ENCODE measurements at regions not wholly inside any gene's neighbourhood (a gene's known extent, or its start where the extent isn't known, plus 50 kb on each side); places are given as distances from the start of the nearest gene placed in this dataset.
"Not testable (repeated sequence)": the region's sequence is repeated elsewhere in the genome, so short reads cannot be mapped to it uniquely, and the experiment has no call there.

DNA sequence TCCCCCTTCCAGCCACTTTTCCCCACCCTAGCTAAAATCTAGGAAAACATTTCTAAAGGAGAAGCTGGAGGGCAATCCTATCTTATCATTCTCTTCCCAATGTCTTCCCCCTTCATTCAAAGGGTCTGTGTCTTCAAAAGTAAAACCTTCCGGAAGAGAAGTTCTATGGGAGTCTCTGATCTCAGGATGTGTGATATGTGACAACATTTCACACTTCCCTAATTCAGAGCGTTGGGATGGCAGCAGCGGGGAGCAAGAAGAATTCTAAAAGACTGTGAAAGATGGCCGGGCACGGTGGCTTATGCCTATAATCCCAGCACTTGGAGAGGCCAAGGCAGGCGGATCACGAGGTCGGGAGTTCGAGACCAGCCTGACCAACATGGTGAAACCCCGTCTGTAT lies 65.4 kb upstream of the AKIRIN2 start:
- Histone ChIP-seq H3K9ac (ENCODE audit: low read depth, low read length) (no peak overlapping the region), H3K36me3 (ENCODE audit: control insufficient read depth, insufficient read depth, low read length) (no peaks in the 10 kb centered on the region), H3K9me3 (ENCODE audit: control insufficient read depth, insufficient read depth, low read length) (no peaks in the 10 kb centered on the region), H3K4me1 (ENCODE audit: control insufficient read depth, insufficient read depth, low read length) (peaks cover 1% of the 10 kb centered on the region), H3K27me3 (ENCODE audit: control insufficient read depth, insufficient read depth, low read length) (no peaks in the 10 kb centered on the region), H3K4me3 (ENCODE audit: low read depth, low read length) (no peak overlapping the region)

DNA sequence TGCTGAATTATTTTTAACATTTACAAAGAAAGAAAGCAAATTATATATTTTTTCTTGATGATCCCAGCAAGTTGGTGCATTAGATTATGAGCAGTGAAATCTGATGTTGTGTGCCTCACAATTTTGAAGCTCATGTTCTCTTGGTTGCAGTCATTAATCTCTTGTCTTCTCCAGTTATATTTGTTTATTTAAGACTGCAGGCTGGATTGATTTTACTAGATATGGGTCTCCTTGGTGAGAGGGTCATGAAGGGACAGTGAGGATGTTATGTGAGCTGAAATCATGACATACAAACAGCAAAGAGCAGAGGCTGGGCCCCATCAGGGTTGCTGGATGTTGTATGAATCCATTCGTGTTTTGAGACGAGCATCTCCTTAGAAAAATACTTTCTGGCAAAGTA lies 64.2 kb upstream of the AKIRIN2 start:
- H3K9me3 ChIP-seq (ENCODE audit: control insufficient read depth, insufficient read depth, low read length): no peaks in the 10 kb centered on the region
- no peaks in the 10 kb centered on the region for H3K27me3 ChIP-seq (ENCODE audit: control insufficient read depth, insufficient read depth, low read length)
- H3K9ac ChIP-seq (ENCODE audit: low read depth, low read length): no peak overlapping the region
- no peak overlapping the region for H3K4me3 ChIP-seq (ENCODE audit: low read depth, low read length)
- H3K36me3 ChIP-seq (ENCODE audit: control insufficient read depth, insufficient read depth, low read length): no peaks in the 10 kb centered on the region
- no peaks in the 10 kb centered on the region for H3K4me1 ChIP-seq (ENCODE audit: control insufficient read depth, insufficient read depth, low read length)

DNA sequence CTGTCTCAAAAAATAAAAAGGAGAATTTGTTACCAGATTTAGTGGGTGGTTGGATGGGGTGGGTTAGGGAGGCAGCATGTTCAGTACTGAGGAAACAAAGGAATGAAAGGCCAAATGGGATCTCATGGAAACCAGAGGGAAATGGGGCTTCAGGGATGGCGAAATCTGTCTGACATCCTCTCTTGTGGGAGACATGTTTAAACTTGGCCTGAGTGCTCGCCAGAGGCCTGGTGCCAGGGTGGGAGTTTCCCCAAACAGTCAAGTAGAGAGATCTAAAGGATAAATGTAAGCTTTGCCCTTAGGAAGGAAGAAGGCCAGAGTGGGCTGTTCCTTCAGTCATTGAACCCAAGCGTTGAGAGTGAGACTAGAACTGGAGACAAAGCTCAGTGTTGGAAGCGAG lies 61.9 kb upstream of the AKIRIN2 start:
- Histone ChIP-seq H3K27me3 (ENCODE audit: control insufficient read depth, insufficient read depth, low read length) (no peaks in the 10 kb centered on the region), H3K4me1 (ENCODE audit: control insufficient read depth, insufficient read depth, low read length) (no peaks in the 10 kb centered on the region), H3K36me3 (ENCODE audit: control insufficient read depth, insufficient read depth, low read length) (no peaks in the 10 kb centered on the region), H3K9me3 (ENCODE audit: control insufficient read depth, insufficient read depth, low read length) (no peaks in the 10 kb centered on the region), H3K4me3 (ENCODE audit: low read depth, low read length) (no peak overlapping the region), H3K9ac (ENCODE audit: low read depth, low read length) (no peak overlapping the region)

DNA sequence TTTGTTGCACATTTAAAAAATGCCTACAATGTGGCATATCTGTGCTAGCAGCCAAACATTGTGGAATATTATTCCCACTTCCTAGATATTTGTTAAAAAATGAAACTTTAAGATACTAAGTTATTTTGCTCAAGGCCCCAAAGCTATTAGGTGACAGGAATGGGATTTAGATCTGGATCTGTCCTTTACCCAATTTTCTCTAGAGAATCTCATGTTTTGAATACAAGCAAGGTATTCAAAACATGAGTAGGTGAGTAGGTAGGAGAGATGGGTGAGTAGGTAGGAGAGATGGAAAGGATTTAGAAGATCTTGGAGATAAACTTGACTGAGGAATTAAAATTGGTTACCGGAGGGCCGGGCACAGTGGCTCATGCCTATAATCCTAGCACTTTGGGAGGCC lies 61.2 kb upstream of the AKIRIN2 start:
- H3K27me3 ChIP-seq (ENCODE audit: control insufficient read depth, insufficient read depth, low read length): no peaks in the 10 kb centered on the region
- no peak overlapping the region for H3K4me3 ChIP-seq (ENCODE audit: low read depth, low read length)
- no peak overlapping the region for H3K9ac ChIP-seq (ENCODE audit: low read depth, low read length)
- no peaks in the 10 kb centered on the region for H3K36me3 ChIP-seq (ENCODE audit: control insufficient read depth, insufficient read depth, low read length)
- H3K4me1 ChIP-seq (ENCODE audit: control insufficient read depth, insufficient read depth, low read length): no peaks in the 10 kb centered on the region
- H3K9me3 ChIP-seq (ENCODE audit: control insufficient read depth, insufficient read depth, low read length): no peaks in the 10 kb centered on the region

DNA sequence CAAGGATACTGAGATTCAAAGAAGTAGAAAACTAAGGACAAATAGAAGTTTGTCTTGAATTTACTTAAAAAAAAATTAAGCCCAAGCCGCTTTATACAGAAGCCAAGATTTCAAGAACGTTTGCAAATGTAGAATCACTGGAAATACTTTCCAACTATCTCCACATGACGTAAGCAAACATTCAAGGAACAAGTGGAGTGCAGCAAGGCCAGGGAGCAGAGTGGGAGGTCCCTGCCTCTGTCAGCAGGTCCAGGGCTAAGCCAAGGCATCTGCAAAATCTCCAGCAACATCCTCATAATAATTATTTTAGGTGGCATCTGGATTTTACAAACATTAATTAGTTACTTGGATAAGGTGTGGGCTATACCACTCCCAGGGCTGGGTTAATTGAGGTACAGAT lies 60.1 kb upstream of the AKIRIN2 start:
- Histone ChIP-seq H3K4me3 (ENCODE audit: low read depth, low read length) (no peak overlapping the region), H3K27me3 (ENCODE audit: control insufficient read depth, insufficient read depth, low read length) (no peaks in the 10 kb centered on the region), H3K9me3 (ENCODE audit: control insufficient read depth, insufficient read depth, low read length) (no peaks in the 10 kb centered on the region), H3K36me3 (ENCODE audit: control insufficient read depth, insufficient read depth, low read length) (no peaks in the 10 kb centered on the region), H3K4me1 (ENCODE audit: control insufficient read depth, insufficient read depth, low read length) (no peaks in the 10 kb centered on the region), H3K9ac (ENCODE audit: low read depth, low read length) (no peak overlapping the region)

DNA sequence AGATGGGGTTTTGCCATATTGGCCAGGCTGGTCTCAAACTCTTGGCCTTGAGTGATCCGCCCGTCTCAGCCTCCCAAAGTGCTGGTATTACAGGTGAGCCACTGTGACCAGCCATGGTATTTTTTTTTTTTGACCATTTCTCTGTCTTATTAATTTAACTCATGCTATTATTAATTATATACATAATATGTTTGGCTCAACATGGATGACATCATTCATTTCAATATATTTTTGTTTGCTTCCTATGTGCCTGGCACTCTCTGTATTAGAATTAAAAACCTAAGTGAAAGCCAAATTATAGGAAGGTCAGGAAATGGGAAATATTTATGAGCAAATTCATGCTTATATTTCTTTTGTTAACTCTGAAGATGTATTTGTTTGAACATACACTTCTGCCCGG lies 55.8 kb upstream of the AKIRIN2 start:
- H3K9ac ChIP-seq (ENCODE audit: low read depth, low read length): no peak overlapping the region
- peaks cover 5% of the 10 kb centered on the region for H3K4me1 ChIP-seq (ENCODE audit: control insufficient read depth, insufficient read depth, low read length)
- H3K9me3 ChIP-seq (ENCODE audit: control insufficient read depth, insufficient read depth, low read length): no peaks in the 10 kb centered on the region
- no peaks in the 10 kb centered on the region for H3K27me3 ChIP-seq (ENCODE audit: control insufficient read depth, insufficient read depth, low read length)
- H3K36me3 ChIP-seq (ENCODE audit: control insufficient read depth, insufficient read depth, low read length): no peaks in the 10 kb centered on the region
- no peak overlapping the region for H3K4me3 ChIP-seq (ENCODE audit: low read depth, low read length)

DNA sequence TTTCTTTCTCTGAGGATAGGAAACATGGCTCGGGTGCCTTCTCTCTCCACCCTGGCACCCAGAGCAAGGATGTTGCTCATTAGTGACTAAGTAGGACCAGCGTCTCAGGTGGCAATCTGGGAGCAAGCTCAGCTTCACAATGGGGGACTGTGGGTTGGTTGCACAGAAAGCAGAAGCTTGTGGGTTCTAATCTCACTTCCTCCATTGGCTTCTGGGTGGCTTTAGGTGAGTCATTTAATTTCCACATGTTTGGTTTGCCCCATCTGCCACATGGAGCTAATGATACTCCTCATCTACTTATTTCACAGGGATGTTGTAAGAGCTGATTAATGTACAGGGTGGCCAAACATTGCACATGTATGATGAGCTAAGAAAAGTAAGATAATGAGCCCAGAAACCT lies 54.8 kb upstream of the AKIRIN2 start:
- H3K9ac ChIP-seq (ENCODE audit: low read depth, low read length): no peak overlapping the region
- no peaks in the 10 kb centered on the region for H3K9me3 ChIP-seq (ENCODE audit: control insufficient read depth, insufficient read depth, low read length)
- peaks cover 5% of the 10 kb centered on the region for H3K4me1 ChIP-seq (ENCODE audit: control insufficient read depth, insufficient read depth, low read length)

DNA sequence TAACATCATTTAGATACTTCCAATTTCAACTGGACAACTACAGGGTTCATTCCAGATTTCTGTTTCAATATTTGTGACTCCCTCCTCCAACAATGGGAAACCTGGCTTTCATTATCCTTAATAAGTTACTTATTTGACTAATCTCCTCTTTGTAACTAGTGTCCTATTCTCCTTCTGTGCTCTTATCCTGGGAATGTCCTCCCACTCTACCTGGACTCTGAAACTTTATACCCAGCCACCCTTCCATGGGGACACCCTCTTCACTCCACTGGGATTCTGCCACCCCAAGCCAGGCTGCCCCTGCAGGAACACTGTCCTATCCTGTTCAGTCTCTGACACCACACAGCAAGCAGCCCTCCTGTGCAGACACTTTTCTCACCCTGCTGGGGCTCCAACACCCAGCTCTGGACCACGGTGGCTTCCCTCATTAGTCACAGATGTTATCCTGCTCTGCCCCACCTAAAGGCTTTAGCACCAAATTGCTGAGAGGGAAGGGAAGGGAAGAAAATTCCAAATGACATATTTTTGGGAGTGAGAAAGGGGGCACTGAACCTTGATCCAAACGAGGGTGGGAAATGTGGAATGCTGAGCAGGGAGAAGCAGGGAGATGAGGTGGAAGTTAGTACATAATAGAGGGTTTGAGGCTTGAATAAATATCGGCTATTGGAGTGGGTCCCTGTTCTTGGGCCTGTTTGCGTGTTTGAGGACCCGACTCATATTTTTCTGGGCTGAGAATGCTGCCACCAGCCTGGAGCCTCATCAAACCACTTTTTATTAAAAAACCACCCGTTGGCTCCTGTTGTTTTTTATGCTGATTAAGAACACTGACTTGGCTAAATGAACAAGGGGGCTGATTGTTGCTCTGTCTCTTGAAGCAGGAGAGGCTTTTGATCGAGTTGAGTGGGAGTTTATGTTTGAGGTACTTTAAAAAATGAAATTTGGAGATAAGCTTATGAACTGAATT lies 54.0 kb upstream of the AKIRIN2 start:
- H3K9ac ChIP-seq (ENCODE audit: low read depth, low read length): no peak overlapping the region
- no peak overlapping the region for H3K4me3 ChIP-seq (ENCODE audit: low read depth, low read length)
- H3K36me3 ChIP-seq (ENCODE audit: control insufficient read depth, insufficient read depth, low read length): no peaks in the 10 kb centered on the region
- H3K27me3 ChIP-seq (ENCODE audit: control insufficient read depth, insufficient read depth, low read length): no peaks in the 10 kb centered on the region
- H3K9me3 ChIP-seq (ENCODE audit: control insufficient read depth, insufficient read depth, low read length): no peaks in the 10 kb centered on the region
- H3K4me1 ChIP-seq (ENCODE audit: control insufficient read depth, insufficient read depth, low read length): peaks cover 5% of the 10 kb centered on the region

More for the DNA sequence above, 54.8 kb upstream of the AKIRIN2 start:
- Histone ChIP-seq H3K36me3 (ENCODE audit: control insufficient read depth, insufficient read depth, low read length) (no peaks in the 10 kb centered on the region), H3K27me3 (ENCODE audit: control insufficient read depth, insufficient read depth, low read length) (no peaks in the 10 kb centered on the region), H3K4me3 (ENCODE audit: low read depth, low read length) (no peak overlapping the region)

DNA sequence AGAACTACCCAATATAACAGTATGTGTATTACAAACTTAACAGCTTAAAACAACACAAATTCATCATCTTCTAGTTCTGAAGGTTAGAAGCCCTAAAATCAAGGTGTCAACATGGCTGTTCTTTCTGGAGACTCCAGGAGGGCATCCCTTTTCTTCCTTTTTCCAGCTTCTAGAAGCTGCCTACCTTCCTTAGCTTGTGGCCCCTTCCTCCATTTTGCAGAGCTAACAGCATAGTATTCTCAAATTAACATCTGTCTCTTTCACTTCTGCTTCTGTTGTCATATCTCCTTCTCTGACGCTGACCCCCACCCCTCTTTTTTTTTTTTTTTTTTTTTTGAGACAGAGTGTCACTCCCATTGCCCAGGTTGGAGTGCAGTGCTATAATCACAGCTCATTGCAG lies 52.8 kb upstream of the AKIRIN2 start:
- Histone ChIP-seq H3K9ac (ENCODE audit: low read depth, low read length) (no peak overlapping the region), H3K4me1 (ENCODE audit: control insufficient read depth, insufficient read depth, low read length) (peaks cover 5% of the 10 kb centered on the region), H3K9me3 (ENCODE audit: control insufficient read depth, insufficient read depth, low read length) (no peaks in the 10 kb centered on the region), H3K4me3 (ENCODE audit: low read depth, low read length) (no peak overlapping the region), H3K27me3 (ENCODE audit: control insufficient read depth, insufficient read depth, low read length) (no peaks in the 10 kb centered on the region), H3K36me3 (ENCODE audit: control insufficient read depth, insufficient read depth, low read length) (no peaks in the 10 kb centered on the region)

DNA sequence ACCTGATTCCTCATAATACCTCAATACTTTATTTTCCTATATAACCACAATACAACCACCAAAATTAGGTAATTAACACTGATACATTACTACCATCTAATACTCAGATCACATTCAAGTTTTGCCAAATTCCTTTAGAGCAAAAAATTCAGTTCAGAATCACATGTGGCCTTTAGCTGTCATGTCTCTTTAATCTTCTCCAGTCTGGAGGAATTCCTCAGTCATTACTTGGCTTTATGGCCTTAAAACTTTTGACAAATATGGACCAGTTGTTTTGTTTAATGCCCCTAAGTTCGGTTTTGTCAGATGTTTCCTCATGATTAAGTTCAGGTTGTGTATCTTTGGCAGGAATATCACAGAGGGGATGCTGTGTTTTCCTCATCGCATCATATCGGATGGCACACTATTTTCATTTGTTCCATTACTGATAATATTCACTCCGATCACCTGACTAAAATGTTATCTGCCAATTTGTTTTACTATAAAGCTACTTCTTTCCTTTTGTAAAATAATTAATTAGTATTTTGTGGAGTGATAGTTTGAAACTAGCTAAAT lies 51.2 kb upstream of the AKIRIN2 start:
- H3K27me3 ChIP-seq (ENCODE audit: control insufficient read depth, insufficient read depth, low read length): no peaks in the 10 kb centered on the region
- no peak overlapping the region for H3K9ac ChIP-seq (ENCODE audit: low read depth, low read length)
- H3K9me3 ChIP-seq (ENCODE audit: control insufficient read depth, insufficient read depth, low read length): no peaks in the 10 kb centered on the region
- no peaks in the 10 kb centered on the region for H3K36me3 ChIP-seq (ENCODE audit: control insufficient read depth, insufficient read depth, low read length)
- H3K4me1 ChIP-seq (ENCODE audit: control insufficient read depth, insufficient read depth, low read length): peaks cover 5% of the 10 kb centered on the region
- H3K4me3 ChIP-seq (ENCODE audit: low read depth, low read length): no peak overlapping the region

DNA sequence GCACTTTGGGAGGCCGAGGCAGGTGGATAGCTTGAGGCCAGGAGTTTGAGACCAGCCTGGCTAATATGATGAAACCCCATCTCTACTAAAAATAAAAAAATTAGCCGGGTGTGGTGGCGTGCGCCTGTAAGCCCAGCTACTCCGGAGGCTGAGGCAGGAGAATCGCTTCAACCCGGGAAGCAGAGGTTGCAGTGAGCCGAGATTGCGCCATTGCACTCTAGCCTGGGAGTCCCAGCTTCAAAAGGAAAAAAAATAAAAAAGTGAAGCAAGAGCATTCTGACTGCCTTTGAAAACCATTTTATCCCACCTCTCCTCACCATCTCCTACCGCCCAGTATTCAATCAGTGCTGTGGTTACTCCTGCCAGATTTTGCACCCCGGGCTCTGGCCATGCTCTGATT lies 50.5 kb upstream of the AKIRIN2 start:
- H3K9me3 ChIP-seq (ENCODE audit: control insufficient read depth, insufficient read depth, low read length); H3K4me1 ChIP-seq (ENCODE audit: control insufficient read depth, insufficient read depth, low read length); H3K9ac ChIP-seq (ENCODE audit: low read depth, low read length); H3K36me3 ChIP-seq (ENCODE audit: control insufficient read depth, insufficient read depth, low read length); H3K4me3 ChIP-seq (ENCODE audit: low read depth, low read length); H3K27me3 ChIP-seq (ENCODE audit: control insufficient read depth, insufficient read depth, low read length): not testable (repeated sequence)

All from iPS-15b (cell line).